Central memory CD8-positive, alpha-beta T cell (primary cell): ENCODE measurements at regions not wholly inside any gene's neighbourhood (a gene's known extent, or its start where the extent isn't known, plus 50 kb on each side); places are given as distances from the start of the nearest gene placed in this dataset.
"Not testable (repeated sequence)": the region's sequence is repeated elsewhere in the genome, so short reads cannot be mapped to it uniquely, and the experiment has no call there.

Experiments used
- ATAC-seq: fragments of 150-1000 bp; cut with Tn5 transposase; replicated peaks from 2 replicates; pipeline ENCODE4 v1.10.0; 2022; ENCODE audit warnings: mild to moderate bottlenecking, moderate FRiP score, moderate number of reproducible peaks; ENCODE audit not compliant: poor library complexity, severe bottlenecking; ENCODE audit errors: extremely low read depth
- DNase-seq, 2 donors: peaks; one replicate each; pipeline ENCODE4 v3.0.0; 2021; ENCODE audit warnings: low spot score in 2 of 2
- H3K27ac Mint-ChIP-seq: one replicate; pipeline ENCODE4 v1.8.0; 2022; ENCODE audit warnings: low read depth, mild to moderate bottlenecking, moderate library complexity, mixed read lengths
- H3K27me3 Mint-ChIP-seq: one replicate; pipeline ENCODE4 v1.8.0; 2022; ENCODE audit warnings: mixed read lengths
- H3K36me3 Mint-ChIP-seq: one replicate; pipeline ENCODE4 v1.8.0; 2022; ENCODE audit warnings: mild to moderate bottlenecking, moderate library complexity, mixed read lengths; ENCODE audit not compliant: insufficient read depth
- H3K4me1 Mint-ChIP-seq: one replicate; pipeline ENCODE4 v1.8.0; 2022; ENCODE audit warnings: mixed read lengths
- H3K4me3 Mint-ChIP-seq: one replicate; pipeline ENCODE4 v1.8.0; 2022; ENCODE audit warnings: mild to moderate bottlenecking, moderate library complexity, mixed read lengths
- H3K9me3 Mint-ChIP-seq: one replicate; pipeline ENCODE4 v1.8.0; 2022; ENCODE audit warnings: mixed read lengths

DNA sequence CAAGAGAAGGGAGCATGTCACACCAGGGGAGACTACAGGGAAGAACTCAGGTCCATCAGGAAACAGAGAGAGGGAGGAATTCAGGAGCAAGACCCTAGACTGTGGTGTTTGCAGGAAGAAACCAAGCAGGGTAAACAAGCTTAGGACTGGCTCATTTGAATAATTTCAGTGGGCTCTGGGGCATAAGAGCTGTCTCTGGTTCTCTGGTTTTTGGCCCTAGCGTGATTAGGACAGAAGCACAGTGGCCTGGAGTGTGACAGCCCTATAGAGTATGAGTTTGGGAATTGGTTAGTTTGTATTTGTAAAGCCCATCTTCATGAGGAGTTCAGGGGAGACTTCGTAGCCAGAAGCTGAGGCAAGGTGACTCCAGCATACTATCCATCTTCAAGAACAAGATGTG is 504.4 kb upstream of the TPTE start:
- H3K9me3 Mint-ChIP-seq, H3K4me1 Mint-ChIP-seq, H3K36me3 Mint-ChIP-seq, H3K4me3 Mint-ChIP-seq, H3K27ac Mint-ChIP-seq, DNase-seq, ATAC-seq, H3K27me3 Mint-ChIP-seq: not testable (repeated sequence)

DNA sequence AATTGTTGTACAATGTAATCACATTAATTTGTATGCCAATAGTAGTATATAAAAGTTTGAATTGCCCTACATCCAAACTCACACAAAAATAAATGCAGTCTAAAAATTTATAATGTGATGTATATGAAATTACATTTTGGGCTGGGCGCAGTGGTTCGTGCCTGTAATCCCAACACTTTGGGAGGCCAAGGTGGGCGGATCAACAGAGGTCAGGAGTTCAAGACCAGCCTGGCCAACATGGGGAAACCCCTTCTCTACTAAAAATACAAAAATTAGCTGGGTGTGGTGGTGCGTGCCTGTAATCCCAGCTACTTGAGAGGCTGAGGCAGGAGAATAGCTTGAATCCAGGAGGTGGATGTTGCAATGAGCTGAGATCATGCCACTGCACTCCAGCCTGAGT is 503.6 kb upstream of the TPTE start:
- H3K4me3 Mint-ChIP-seq, ATAC-seq, H3K27ac Mint-ChIP-seq, H3K36me3 Mint-ChIP-seq, DNase-seq, H3K4me1 Mint-ChIP-seq, H3K27me3 Mint-ChIP-seq, H3K9me3 Mint-ChIP-seq: not testable (repeated sequence)

DNA sequence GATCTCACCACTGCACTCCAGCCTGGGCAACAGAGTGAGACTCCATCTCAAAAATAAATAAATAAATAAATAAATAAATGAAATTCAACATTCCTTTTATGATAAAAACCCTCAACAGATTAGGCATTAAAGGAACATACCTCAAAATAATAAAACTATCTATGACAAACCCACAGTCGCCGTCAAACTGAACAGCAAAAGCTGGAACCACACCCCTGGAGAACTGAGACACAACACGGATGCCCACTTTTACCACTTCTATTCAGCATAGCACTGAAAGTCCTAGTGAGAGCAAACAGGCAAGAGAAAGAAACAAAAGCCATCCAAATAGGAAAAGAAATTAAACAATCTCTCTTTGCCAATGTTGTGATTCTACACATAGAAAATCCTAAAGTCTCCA is 499.9 kb upstream of the TPTE start:
- not testable (repeated sequence) for H3K36me3 Mint-ChIP-seq, H3K27me3 Mint-ChIP-seq, H3K4me3 Mint-ChIP-seq, H3K9me3 Mint-ChIP-seq, H3K27ac Mint-ChIP-seq, ATAC-seq, DNase-seq, H3K4me1 Mint-ChIP-seq

DNA sequence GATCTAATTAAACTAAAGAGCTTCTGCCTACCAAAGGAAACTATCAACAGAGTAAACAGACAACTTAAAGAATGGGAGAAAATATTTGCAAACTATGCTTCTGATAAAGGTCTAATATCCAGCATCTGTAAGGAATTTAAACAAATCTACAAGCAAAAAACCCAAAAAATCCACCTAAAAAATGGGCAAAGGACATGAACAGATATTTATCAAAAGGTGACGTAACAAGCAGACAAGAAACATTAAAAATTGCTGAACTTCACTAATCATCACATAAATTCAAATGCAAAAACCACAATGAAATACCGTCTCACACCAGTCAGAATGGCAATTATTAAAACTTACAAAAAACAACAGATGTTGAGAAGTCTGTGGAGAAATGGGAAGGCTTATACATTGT is 498.6 kb upstream of the TPTE start:
- not testable (repeated sequence) for H3K27me3 Mint-ChIP-seq, H3K9me3 Mint-ChIP-seq, ATAC-seq, DNase-seq, H3K4me1 Mint-ChIP-seq, H3K27ac Mint-ChIP-seq, H3K4me3 Mint-ChIP-seq, H3K36me3 Mint-ChIP-seq
